Bronchial epithelial cell (primary cell): ENCODE measurements at regions not wholly inside any gene's neighbourhood (a gene's known extent, or its start where the extent isn't known, plus 50 kb on each side); places are given as distances from the start of the nearest gene placed in this dataset.

ENCODE experiments used
- DNase-seq: peaks from one replicate; pipeline ENCODE4 v3.0.0-alpha.2; 2010; ENCODE audit warnings: low read depth
- FAIRE-seq: peaks from 2 replicates; lab custom pipeline; 2011; peaks lifted over from hg19 to GRCh38; lab: Jason Lieb, UNC
- H3K27me3 ChIP-seq: 2 replicates; pipeline ENCODE4 v1.5.1; 2011; ENCODE audit warnings: low read length; ENCODE audit not compliant: control insufficient read depth, insufficient read depth
- H3K36me3 ChIP-seq: 2 replicates; pipeline ENCODE4 v1.5.1; 2011; ENCODE audit warnings: low read length; ENCODE audit not compliant: control insufficient read depth, insufficient read depth
- H3K4me3 ChIP-seq: 2 replicates; pipeline ENCODE4 v1.5.1; 2011; ENCODE audit warnings: mild to moderate bottlenecking, low read depth, low read length, control low read depth
- CTCF ChIP-seq: IDR thresholded peaks from 2 replicates; pipeline ENCODE4 v1.5.1; 2011; ENCODE audit warnings: mild to moderate bottlenecking, moderate library complexity, low read length, control low read depth, inconsistent platforms; ENCODE audit not compliant: insufficient read depth, severe bottlenecking

- TF ChIP-seq CTCF, result no peak
- H3K4me3 ChIP-seq, result no peak overlapping the region
- no peaks in the 10 kb centered on the region for H3K27me3 ChIP-seq
- no peak for FAIRE-seq
- peak; percentile 81 for DNase-seq
- H3K36me3 ChIP-seq, result no peaks in the 10 kb centered on the region
Measured at GRCh38 chr7:114183311-114184088, 231.1 kb upstream of the FOXP2 start.

GRCh38 chr7:114182837-114183236, 231.8 kb upstream of the FOXP2 start:
- no peaks in the 10 kb centered on the region for H3K36me3 ChIP-seq
- FAIRE-seq (no peak), DNase-seq (no peak)
- H3K27me3 ChIP-seq, result no peaks in the 10 kb centered on the region
- H3K4me3 ChIP-seq, result no peak overlapping the region
- no peak for TF ChIP-seq CTCF

DNA sequence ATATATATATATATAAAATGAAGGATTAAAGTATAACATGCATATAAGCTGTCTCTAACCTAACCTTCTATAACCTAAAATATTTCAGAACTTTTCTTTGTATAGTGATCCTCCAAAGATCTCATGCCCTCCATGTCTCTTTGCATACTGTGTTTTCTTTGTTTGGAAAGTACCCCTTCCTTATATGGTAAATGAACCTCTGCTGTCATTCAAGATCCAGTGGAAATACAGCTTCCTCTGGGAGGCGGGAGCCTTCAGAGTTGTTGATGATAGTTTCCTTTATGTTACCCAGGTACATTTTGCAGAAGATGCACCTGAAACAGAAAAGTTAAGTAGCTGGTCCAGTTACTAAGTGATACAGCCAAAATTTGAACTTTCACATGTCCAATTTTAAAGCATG, 233.3 kb upstream of the FOXP2 start:
- FAIRE-seq (no peak), DNase-seq (no peak)
- Histone ChIP-seq H3K27me3 (no peaks in the 10 kb centered on the region), H3K4me3 (no peak overlapping the region), H3K36me3 (no peaks in the 10 kb centered on the region)
- no peak for TF ChIP-seq CTCF

DNA sequence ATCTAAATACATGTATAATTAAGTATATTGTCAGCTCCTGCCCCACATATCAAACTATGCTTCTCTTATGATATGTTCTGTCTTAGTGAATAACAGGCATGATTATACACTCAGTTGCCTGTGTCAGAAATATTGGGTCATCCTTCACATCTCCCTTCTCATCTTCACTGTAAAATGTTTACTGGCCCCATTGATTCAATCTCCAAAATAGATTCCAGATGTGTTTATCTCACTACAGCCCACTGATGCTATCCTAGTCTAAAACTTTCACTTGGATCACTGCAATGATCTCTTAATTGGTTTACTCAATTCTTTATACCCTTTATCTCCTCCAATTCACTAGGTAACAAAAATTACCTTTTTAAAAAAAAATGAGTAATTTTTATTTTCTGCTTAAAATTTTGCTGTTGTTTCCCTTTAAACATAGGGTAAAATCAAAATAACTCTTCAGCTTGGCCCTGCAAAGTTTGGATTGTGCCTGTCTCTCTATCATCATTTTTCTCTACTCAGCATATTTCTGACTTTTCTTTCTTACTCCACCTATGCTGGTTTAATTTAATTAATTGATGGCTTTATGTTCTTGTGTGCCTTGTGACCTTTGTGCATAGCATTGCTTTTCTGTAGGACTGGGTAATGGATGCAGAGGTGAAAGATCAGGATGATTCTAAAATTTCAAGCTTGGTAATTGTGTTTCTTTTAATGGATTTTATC, 233.9 kb upstream of the FOXP2 start:
- H3K4me3 ChIP-seq, result no peak overlapping the region
- TF ChIP-seq CTCF, result no peak
- DNase-seq (no peak), FAIRE-seq (no peak)
- H3K27me3 ChIP-seq, result no peaks in the 10 kb centered on the region
- H3K36me3 ChIP-seq, result no peaks in the 10 kb centered on the region

- Histone ChIP-seq H3K4me3 (no peak overlapping the region), H3K27me3 (no peaks in the 10 kb centered on the region), H3K36me3 (no peaks in the 10 kb centered on the region)
- FAIRE-seq, result no peak
- DNase-seq, result peak; percentile 40
- TF ChIP-seq CTCF, result no peak
Measured at GRCh38 chr7:114175125-114175524, 239.5 kb upstream of the FOXP2 start.
